ENCODE measurements at regions not wholly inside any gene's neighbourhood (a gene's known extent, or its start where the extent isn't known, plus 50 kb on each side); places are given as distances from the start of the nearest gene placed in this dataset.
"Not testable (repeated sequence)": the region's sequence is repeated elsewhere in the genome, so short reads cannot be mapped to it uniquely, and the experiment has no call there.

DNA sequence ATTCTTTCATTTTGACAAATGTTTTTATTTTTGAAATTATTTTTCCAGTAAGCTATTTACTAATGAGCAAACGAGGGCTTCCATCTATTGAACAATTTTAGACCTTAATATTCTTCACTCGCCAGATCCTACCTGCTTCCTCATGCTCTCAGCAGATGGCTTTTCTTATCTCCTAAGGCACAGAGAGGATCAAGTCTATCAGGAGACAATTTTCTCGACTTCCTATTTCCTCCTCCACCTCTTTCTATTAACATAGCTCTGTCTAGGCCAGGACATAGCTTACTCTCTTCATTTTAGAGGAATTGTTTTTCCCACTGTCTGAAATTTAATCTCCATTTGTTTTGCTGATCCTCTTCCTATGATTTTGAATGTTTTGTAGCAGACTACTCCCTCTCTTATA, 87.0 kb upstream of the MAN1A1 start:
- TF ChIP-seq, protein P1, sequence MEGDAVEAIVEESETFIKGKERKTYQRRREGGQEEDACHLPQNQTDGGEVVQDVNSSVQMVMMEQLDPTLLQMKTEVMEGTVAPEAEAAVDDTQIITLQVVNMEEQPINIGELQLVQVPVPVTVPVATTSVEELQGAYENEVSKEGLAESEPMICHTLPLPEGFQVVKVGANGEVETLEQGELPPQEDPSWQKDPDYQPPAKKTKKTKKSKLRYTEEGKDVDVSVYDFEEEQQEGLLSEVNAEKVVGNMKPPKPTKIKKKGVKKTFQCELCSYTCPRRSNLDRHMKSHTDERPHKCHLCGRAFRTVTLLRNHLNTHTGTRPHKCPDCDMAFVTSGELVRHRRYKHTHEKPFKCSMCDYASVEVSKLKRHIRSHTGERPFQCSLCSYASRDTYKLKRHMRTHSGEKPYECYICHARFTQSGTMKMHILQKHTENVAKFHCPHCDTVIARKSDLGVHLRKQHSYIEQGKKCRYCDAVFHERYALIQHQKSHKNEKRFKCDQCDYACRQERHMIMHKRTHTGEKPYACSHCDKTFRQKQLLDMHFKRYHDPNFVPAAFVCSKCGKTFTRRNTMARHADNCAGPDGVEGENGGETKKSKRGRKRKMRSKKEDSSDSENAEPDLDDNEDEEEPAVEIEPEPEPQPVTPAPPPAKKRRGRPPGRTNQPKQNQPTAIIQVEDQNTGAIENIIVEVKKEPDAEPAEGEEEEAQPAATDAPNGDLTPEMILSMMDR (IDR thresholded peaks at IDR 0.05): no peak
- TF ChIP-seq POLR2A (IDR thresholded peaks at IDR 0.05): no peak
- intact Hi-C loops (cut with DNase I; ENCODE audit: low total_unique reads): no loop called here
- no peak overlapping the region for H3K4me3 ChIP-seq (ENCODE audit: low read depth, poor library complexity, severe bottlenecking)
- DNase-seq (ENCODE audit: low spot score in 2 of 2): no peak
- WGBS, 2 donors: 79 to 86% methylated on average over 3 of the region's 3 CpGs

DNA sequence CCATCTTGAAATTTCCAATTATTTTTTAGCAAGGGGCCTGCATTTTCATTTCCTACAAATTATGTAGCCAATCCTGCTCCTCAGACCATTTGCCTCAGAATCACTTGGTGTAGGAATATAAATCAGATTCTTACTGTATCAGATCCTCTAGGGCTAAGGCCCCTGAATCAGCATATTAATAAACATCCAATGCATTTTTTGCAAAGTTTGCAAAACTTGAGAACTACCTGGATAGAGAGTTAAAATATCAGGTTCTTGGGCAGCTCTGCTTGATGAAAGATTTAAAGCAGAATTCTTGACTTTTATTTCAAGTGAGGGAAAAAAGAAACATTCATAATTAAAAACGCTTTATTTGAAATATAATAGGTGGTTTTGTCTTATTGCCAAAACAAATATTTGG, 82.2 kb upstream of the MAN1A1 start:
- intact Hi-C loops (cut with DNase I; ENCODE audit: low total_unique reads): no loop called here
- no peak for DNase-seq (ENCODE audit: low spot score in 2 of 2)
- TF ChIP-seq, protein P1 (IDR thresholded peaks at IDR 0.05): no peak
- no peak for TF ChIP-seq POLR2A (IDR thresholded peaks at IDR 0.05)
- 67 to 78% methylated on average over 1 of the region's 1 CpG for WGBS, 2 donors
- H3K4me3 ChIP-seq (ENCODE audit: low read depth, poor library complexity, severe bottlenecking): no peak overlapping the region

DNA sequence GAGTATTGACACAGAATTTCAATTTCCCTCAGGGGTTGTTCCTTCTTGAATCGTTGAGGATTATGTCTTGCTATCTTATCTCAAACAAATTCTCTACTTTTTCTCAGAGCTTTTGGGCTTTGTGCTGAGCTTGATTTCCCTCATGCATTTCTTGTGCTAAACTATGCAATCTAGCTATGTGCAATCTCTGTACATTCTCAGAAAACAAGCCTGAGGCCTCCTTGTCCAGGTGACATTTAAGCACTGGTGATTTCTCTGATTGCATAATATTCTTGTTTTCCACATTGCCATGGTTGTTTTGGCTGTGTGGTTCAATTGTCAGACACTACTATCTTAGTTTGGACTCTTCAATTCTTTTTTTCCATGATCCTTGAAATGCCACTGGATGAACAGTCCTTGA, 81.2 kb upstream of the MAN1A1 start:
- TF ChIP-seq, protein P1 (IDR thresholded peaks at IDR 0.05): no peak
- no peak for TF ChIP-seq POLR2A (IDR thresholded peaks at IDR 0.05)
- no peak overlapping the region for H3K4me3 ChIP-seq (ENCODE audit: low read depth, poor library complexity, severe bottlenecking)
- DNase-seq (ENCODE audit: low spot score in 2 of 2): no peak
- 48 to 50% methylated on average over 1 of the region's 1 CpG for WGBS, 2 donors
- intact Hi-C loops (cut with DNase I; ENCODE audit: low total_unique reads): no loop called here

DNA sequence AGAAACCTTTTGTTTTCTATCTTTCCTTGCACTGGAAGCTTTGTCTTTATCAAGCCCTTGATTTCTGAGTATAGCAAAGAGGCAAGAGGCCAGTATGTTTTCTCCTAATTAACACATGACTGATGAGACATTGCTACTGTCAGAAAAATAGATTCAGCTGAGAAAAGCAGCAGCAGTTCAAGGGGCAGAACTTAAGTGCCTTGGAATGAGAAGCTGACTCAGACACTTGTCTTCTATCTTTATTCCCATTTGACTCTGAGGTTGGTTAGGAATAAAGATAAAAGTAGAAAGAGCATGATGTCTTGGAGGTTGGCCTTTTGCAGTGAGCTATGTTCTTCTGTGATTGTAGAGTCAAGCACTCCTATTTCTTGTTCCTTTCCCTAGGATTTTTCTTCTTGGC, 79.1 kb upstream of the MAN1A1 start:
- no peak for DNase-seq (ENCODE audit: low spot score in 2 of 2)
- no peak for TF ChIP-seq POLR2A (IDR thresholded peaks at IDR 0.05)
- TF ChIP-seq, protein P1 (IDR thresholded peaks at IDR 0.05): no peak
- intact Hi-C loops (cut with DNase I; ENCODE audit: low total_unique reads): no loop called here

DNA sequence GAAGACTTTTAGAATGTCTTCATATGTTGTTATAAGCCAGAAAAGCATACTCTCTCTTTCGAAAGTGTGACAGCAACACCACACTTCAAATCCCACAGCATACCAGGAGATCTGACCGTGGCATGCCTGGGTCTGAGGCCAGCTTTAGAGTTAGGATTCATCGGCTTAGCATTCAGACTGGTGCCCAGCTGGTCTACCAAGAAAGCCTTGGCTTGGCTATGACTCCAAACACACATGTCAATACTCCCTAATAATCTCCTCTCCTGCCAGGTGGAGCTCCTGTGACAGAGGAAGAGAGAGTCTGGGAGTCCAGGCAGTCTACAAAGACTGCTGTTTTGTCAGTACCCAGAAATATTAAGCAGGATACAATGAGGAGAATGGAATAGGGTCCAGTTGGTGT, 77.1 kb upstream of the MAN1A1 start:
- intact Hi-C loops (cut with DNase I; ENCODE audit: low total_unique reads): no loop called here
- WGBS, 2 donors: 79 to 87% methylated on average over 3 of the region's 3 CpGs
- no peak overlapping the region for H3K4me3 ChIP-seq (ENCODE audit: low read depth, poor library complexity, severe bottlenecking)
- no peak for TF ChIP-seq POLR2A (IDR thresholded peaks at IDR 0.05)
- TF ChIP-seq, protein P1 (IDR thresholded peaks at IDR 0.05): no peak
- DNase-seq (ENCODE audit: low spot score in 2 of 2): no peak

More for the DNA sequence above, 79.1 kb upstream of the MAN1A1 start:
- no peak overlapping the region for H3K4me3 ChIP-seq (ENCODE audit: low read depth, poor library complexity, severe bottlenecking)

DNA sequence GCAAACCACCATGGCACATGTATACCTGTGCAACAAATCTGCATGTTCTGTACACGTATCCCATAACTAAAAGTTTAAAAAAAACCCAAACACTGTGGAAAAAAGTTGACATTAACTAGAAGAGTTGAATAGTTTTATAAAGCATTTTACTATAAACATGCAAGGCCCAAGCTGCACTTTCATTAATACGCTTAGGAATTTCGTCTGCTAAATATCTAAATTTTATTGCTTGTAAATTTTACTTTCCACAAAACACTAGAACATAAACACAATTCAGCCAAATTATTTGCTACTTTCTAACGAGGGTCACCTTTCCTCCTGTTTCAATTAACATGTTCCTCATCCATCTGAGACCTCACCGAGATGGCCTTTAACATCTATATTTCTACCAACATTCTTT, 74.4 kb upstream of the MAN1A1 start:
- WGBS, 2 donors: 91 to 92% methylated on average over 5 of the region's 5 CpGs
- intact Hi-C loops (cut with DNase I; ENCODE audit: low total_unique reads): no loop called here
- no peak for DNase-seq (ENCODE audit: low spot score in 2 of 2)
- TF ChIP-seq POLR2A (IDR thresholded peaks at IDR 0.05): no peak
- TF ChIP-seq, protein P1 (IDR thresholded peaks at IDR 0.05): no peak
- no peak overlapping the region for H3K4me3 ChIP-seq (ENCODE audit: low read depth, poor library complexity, severe bottlenecking)

DNA sequence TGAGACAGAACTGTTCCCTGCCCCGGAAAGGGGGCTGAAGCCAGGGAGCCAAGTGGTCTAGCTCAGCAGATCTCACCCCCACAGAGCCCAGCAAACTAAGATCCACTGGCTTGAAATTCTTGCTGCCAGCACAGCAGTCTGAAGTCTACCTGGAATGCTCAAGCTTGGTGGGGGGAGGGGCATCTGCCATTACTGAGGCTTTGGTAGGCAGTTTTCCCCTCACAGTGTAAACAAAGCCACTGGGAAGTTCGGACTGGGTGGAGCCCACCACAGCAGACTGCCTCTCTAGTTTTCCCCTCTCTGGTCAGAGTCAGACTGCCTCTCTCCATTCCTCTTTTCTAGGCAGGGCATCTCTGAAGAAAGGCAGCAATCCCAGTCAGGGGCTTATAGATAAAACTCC, 68.5 kb upstream of the MAN1A1 start:
- not testable (repeated sequence) for H3K4me3 ChIP-seq (ENCODE audit: low read depth, poor library complexity, severe bottlenecking)

More for the DNA sequence above, 68.5 kb upstream of the MAN1A1 start:
- DNase-seq (ENCODE audit: low spot score in 2 of 2); intact Hi-C loops (cut with DNase I; ENCODE audit: low total_unique reads): not testable (repeated sequence)
- WGBS, 2 donors: 77 to 85% methylated on average over 2 of the region's 2 CpGs

Data from lower leg skin (tissue), 4 donors.